ENCODE measurements at regions not wholly inside any gene's neighbourhood (a gene's known extent, or its start where the extent isn't known, plus 50 kb on each side); places are given as distances from the start of the nearest gene placed in this dataset.

DNA sequence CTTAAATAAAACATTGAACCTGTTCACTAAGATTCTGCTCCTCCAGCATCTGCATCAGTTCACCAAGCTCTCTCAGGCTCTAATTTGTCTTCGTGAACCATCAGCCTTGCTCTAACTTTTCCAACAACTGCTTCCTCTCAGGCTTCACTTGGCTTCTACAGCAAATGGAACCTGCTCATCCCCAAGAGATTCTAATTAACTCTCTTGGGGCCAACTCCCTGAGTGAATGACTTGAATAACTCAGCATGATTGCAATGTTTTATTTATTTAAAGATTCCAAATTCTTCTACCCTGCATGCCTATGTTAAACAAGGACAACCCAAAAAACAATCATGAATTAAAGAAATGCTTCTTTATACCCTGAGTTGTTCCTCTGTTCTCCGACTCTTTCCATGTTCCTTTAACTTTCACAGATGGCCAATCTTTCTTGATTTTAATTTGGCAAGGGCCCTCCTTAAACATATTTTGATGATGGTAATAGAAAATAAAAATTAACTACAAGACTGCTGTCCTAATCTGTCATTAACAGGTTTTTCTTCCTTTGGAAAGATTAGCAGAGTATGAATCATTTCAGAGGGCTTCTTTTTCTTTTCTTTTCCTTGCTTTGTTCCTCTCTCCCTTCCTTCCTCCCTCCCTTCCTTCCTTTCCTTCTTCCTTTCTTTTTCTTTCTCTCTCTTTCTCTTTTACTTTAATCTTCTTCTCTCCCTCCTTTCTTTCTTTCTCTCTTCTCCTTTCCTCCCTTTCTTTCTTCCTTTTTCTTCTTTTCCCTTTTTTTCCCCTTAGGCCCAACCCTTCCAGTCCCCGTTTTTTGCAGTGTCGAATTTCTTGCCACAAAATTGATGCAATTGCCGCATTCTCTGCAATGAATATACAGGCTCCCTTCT is 195.0 kb upstream of the RHOBTB1 start:
- FAIRE-seq = no peak
- TF ChIP-seq, protein P1, sequence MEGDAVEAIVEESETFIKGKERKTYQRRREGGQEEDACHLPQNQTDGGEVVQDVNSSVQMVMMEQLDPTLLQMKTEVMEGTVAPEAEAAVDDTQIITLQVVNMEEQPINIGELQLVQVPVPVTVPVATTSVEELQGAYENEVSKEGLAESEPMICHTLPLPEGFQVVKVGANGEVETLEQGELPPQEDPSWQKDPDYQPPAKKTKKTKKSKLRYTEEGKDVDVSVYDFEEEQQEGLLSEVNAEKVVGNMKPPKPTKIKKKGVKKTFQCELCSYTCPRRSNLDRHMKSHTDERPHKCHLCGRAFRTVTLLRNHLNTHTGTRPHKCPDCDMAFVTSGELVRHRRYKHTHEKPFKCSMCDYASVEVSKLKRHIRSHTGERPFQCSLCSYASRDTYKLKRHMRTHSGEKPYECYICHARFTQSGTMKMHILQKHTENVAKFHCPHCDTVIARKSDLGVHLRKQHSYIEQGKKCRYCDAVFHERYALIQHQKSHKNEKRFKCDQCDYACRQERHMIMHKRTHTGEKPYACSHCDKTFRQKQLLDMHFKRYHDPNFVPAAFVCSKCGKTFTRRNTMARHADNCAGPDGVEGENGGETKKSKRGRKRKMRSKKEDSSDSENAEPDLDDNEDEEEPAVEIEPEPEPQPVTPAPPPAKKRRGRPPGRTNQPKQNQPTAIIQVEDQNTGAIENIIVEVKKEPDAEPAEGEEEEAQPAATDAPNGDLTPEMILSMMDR (IDR thresholded peaks at IDR 0.05; ENCODE audit: insufficient read depth, low read length, severe bottlenecking) = no peak
- no peak for DNase-seq (ENCODE audit: low read depth)
- Histone ChIP-seq H3K36me3 (ENCODE audit: control insufficient read depth, insufficient read depth, low read length) (no peaks in the 10 kb centered on the region), H3K27me3 (ENCODE audit: control insufficient read depth, insufficient read depth, low read length) (no peaks in the 10 kb centered on the region), H3K4me3 (ENCODE audit: low read depth, low read length) (no peak overlapping the region)

DNA sequence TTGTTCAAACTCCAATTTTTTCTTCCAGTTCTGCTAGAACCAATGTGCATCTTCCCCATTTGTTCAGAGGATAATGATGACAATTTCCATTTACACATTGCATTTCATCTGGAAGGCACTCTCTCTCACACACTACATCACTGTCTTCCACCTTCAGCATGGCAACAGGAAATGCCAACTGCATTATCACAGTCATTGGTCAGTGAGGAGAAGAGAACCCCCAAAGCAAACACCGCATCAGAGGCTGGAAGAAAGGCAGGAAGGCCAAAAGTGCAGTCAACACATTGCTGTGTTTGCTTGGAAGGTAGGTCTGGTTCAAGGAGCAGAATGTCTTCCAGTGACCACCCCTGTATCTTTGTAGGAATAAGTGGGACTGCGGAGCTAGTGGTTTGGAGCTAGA is 192.2 kb upstream of the RHOBTB1 start:
- H3K27me3 ChIP-seq (ENCODE audit: control insufficient read depth, insufficient read depth, low read length) = no peaks in the 10 kb centered on the region

GRCh38 chr10:61135276-61135721 is 191.3 kb upstream of the RHOBTB1 start:
- Histone ChIP-seq H3K27me3 (ENCODE audit: control insufficient read depth, insufficient read depth, low read length) (no peaks in the 10 kb centered on the region), H3K4me3 (ENCODE audit: low read depth, low read length) (no peak overlapping the region), H3K36me3 (ENCODE audit: control insufficient read depth, insufficient read depth, low read length) (no peaks in the 10 kb centered on the region)
- DNase-seq (ENCODE audit: low read depth) = peak; percentile 20
- TF ChIP-seq, protein P1 (IDR thresholded peaks at IDR 0.05; ENCODE audit: insufficient read depth, low read length, severe bottlenecking) = no peak
- FAIRE-seq = no peak

More for the DNA sequence above, 192.2 kb upstream of the RHOBTB1 start:
- peak; percentile 72 for DNase-seq (ENCODE audit: low read depth)
- Histone ChIP-seq H3K36me3 (ENCODE audit: control insufficient read depth, insufficient read depth, low read length) (no peaks in the 10 kb centered on the region), H3K4me3 (ENCODE audit: low read depth, low read length) (no peak overlapping the region)
- TF ChIP-seq, protein P1 (IDR thresholded peaks at IDR 0.05; ENCODE audit: insufficient read depth, low read length, severe bottlenecking) = no peak
- no peak for FAIRE-seq

DNA sequence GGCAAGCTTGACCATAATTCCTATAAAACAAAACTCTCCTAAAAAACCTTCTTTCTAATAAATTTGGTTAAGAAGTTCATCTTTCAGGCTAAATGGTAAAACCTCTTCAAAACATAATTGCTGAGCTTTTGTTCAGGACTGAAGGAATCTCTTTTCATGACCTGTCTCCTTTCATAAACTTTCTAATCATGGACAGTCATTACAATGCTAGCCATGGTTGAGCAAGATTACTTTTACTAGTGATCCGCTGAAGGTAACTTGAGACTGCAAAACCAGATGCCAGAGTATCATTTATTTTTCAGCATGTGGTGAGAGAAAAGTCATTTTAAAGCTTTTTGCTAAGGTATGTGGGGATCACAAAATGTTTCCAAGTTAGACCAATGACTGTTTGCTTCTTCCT is 186.4 kb upstream of the RHOBTB1 start:
- TF ChIP-seq, protein P1 (IDR thresholded peaks at IDR 0.05; ENCODE audit: insufficient read depth, low read length, severe bottlenecking) = no peak
- DNase-seq (ENCODE audit: low read depth) (peak; percentile 20), FAIRE-seq (no peak)
- Histone ChIP-seq H3K4me3 (ENCODE audit: low read depth, low read length) (no peak overlapping the region), H3K36me3 (ENCODE audit: control insufficient read depth, insufficient read depth, low read length) (no peaks in the 10 kb centered on the region), H3K27me3 (ENCODE audit: control insufficient read depth, insufficient read depth, low read length) (no peaks in the 10 kb centered on the region)

- Histone ChIP-seq H3K27me3 (ENCODE audit: control insufficient read depth, insufficient read depth, low read length) (no peaks in the 10 kb centered on the region), H3K36me3 (ENCODE audit: control insufficient read depth, insufficient read depth, low read length) (no peaks in the 10 kb centered on the region), H3K4me3 (ENCODE audit: low read depth, low read length) (no peak overlapping the region)
- FAIRE-seq (no peak), DNase-seq (ENCODE audit: low read depth) (no peak)
- TF ChIP-seq, protein P1 (IDR thresholded peaks at IDR 0.05; ENCODE audit: insufficient read depth, low read length, severe bottlenecking) = no peak
Measured at GRCh38 chr10:61128196-61128595, 184.2 kb upstream of the RHOBTB1 start.

Measured in bronchial epithelial cell (primary cell).